ENCODE measurements at regions not wholly inside any gene's neighbourhood (a gene's known extent, or its start where the extent isn't known, plus 50 kb on each side); places are given as distances from the start of the nearest gene placed in this dataset.

DNA sequence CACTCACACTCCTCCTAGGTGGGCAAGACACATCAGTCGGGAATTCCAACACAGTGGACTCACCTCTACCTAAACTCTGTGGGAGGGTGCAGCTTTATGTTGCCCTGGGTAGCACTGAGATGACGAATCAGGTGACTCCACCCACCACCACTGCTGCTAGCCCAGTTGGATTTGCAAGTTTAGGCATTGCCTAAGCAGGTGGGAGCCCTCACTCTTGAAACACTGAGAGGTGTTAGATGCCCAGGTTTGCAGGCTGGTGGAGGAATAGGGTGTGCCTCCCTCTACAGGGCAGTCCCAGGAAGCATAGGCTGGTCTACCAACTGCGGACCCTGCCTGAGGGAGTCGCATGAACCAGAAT is 708.9 kb downstream of the POM121L12 start:
- no TSS peak for BruUV-seq (replicated peaks)
- TF ChIP-seq RUNX3 (IDR thresholded peaks at IDR 0.05; ENCODE audit: low read length) (no peak), BMI1 (IDR thresholded peaks at IDR 0.05; ENCODE audit: borderline replicate concordance) (no peak), RBBP5 (conservative IDR thresholded peaks at IDR 0.05) (no peak), SUZ12 (IDR thresholded peaks at IDR 0.05; ENCODE audit: unreplicated experiment) (no peak), RAD51 (IDR thresholded peaks at IDR 0.05) (no peak), SMC3 (IDR thresholded peaks at IDR 0.05; ENCODE audit: borderline replicate concordance, low read length) (no peak), GATAD2B (conservative IDR thresholded peaks at IDR 0.05; ENCODE audit: low read depth) (no peak), ZNF384 (IDR thresholded peaks at IDR 0.05; ENCODE audit: borderline replicate concordance, low read depth, low read length) (no peak), NFXL1 (IDR thresholded peaks at IDR 0.05; ENCODE audit: borderline replicate concordance) (no peak), PML (IDR thresholded peaks at IDR 0.05; ENCODE audit: low read length) (no peak), MTA2 (IDR thresholded peaks at IDR 0.05; ENCODE audit: low read depth) (no peak), IRF4 (IDR thresholded peaks at IDR 0.05; ENCODE audit: low read depth, low read length) (no peak), CBX3 (IDR thresholded peaks at IDR 0.05; ENCODE audit: borderline replicate concordance, low read depth) (no peak)
- TF ChIP-seq, protein P1, sequence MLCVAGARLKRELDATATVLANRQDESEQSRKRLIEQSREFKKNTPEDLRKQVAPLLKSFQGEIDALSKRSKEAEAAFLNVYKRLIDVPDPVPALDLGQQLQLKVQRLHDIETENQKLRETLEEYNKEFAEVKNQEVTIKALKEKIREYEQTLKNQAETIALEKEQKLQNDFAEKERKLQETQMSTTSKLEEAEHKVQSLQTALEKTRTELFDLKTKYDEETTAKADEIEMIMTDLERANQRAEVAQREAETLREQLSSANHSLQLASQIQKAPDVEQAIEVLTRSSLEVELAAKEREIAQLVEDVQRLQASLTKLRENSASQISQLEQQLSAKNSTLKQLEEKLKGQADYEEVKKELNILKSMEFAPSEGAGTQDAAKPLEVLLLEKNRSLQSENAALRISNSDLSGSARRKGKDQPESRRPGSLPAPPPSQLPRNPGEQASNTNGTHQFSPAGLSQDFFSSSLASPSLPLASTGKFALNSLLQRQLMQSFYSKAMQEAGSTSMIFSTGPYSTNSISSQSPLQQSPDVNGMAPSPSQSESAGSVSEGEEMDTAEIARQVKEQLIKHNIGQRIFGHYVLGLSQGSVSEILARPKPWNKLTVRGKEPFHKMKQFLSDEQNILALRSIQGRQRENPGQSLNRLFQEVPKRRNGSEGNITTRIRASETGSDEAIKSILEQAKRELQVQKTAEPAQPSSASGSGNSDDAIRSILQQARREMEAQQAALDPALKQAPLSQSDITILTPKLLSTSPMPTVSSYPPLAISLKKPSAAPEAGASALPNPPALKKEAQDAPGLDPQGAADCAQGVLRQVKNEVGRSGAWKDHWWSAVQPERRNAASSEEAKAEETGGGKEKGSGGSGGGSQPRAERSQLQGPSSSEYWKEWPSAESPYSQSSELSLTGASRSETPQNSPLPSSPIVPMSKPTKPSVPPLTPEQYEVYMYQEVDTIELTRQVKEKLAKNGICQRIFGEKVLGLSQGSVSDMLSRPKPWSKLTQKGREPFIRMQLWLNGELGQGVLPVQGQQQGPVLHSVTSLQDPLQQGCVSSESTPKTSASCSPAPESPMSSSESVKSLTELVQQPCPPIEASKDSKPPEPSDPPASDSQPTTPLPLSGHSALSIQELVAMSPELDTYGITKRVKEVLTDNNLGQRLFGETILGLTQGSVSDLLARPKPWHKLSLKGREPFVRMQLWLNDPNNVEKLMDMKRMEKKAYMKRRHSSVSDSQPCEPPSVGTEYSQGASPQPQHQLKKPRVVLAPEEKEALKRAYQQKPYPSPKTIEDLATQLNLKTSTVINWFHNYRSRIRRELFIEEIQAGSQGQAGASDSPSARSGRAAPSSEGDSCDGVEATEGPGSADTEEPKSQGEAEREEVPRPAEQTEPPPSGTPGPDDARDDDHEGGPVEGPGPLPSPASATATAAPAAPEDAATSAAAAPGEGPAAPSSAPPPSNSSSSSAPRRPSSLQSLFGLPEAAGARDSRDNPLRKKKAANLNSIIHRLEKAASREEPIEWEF (IDR thresholded peaks at IDR 0.05; ENCODE audit: insufficient replicate concordance, low read depth, low read length) = no peak
- TF ChIP-seq, protein P2, sequence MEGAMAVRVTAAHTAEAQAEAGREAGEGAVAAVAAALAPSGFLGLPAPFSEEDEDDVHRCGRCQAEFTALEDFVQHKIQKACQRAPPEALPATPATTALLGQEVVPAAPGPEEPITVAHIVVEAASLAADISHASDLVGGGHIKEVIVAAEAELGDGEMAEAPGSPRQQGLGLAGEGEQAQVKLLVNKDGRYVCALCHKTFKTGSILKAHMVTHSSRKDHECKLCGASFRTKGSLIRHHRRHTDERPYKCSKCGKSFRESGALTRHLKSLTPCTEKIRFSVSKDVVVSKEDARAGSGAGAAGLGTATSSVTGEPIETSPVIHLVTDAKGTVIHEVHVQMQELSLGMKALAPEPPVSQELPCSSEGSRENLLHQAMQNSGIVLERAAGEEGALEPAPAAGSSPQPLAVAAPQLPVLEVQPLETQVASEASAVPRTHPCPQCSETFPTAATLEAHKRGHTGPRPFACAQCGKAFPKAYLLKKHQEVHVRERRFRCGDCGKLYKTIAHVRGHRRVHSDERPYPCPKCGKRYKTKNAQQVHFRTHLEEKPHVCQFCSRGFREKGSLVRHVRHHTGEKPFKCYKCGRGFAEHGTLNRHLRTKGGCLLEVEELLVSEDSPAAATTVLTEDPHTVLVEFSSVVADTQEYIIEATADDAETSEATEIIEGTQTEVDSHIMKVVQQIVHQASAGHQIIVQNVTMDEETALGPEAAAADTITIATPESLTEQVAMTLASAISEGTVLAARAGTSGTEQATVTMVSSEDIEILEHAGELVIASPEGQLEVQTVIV (IDR thresholded peaks at IDR 0.05; ENCODE audit: borderline replicate concordance, partially characterized antibody) = no peak
- TF ChIP-seq, protein P3, sequence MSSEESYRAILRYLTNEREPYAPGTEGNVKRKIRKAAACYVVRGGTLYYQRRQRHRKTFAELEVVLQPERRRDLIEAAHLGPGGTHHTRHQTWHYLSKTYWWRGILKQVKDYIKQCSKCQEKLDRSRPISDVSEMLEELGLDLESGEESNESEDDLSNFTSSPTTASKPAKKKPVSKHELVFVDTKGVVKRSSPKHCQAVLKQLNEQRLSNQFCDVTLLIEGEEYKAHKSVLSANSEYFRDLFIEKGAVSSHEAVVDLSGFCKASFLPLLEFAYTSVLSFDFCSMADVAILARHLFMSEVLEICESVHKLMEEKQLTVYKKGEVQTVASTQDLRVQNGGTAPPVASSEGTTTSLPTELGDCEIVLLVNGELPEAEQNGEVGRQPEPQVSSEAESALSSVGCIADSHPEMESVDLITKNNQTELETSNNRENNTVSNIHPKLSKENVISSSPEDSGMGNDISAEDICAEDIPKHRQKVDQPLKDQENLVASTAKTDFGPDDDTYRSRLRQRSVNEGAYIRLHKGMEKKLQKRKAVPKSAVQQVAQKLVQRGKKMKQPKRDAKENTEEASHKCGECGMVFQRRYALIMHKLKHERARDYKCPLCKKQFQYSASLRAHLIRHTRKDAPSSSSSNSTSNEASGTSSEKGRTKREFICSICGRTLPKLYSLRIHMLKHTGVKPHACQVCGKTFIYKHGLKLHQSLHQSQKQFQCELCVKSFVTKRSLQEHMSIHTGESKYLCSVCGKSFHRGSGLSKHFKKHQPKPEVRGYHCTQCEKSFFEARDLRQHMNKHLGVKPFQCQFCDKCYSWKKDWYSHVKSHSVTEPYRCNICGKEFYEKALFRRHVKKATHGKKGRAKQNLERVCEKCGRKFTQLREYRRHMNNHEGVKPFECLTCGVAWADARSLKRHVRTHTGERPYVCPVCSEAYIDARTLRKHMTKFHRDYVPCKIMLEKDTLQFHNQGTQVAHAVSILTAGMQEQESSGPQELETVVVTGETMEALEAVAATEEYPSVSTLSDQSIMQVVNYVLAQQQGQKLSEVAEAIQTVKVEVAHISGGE (CRISPR knock-in tag; IDR thresholded peaks at IDR 0.05) = no peak

More for the DNA sequence above, 708.9 kb downstream of the POM121L12 start:
- no peak overlapping the region for H3K4me3 ChIP-seq
- H3K36me3 ChIP-seq (ENCODE audit: control insufficient read depth in 2 of 2, insufficient read depth in 2 of 2, low read length in 1 of 2) = no peaks in the 10 kb centered on the region
- no peaks in the 10 kb centered on the region; the same call in 2 of the 3 replicates for H3K9me3 ChIP-seq (replicated peaks; ENCODE audit: control insufficient read depth, insufficient read depth, low read length)
- H3K79me2 ChIP-seq (ENCODE audit: control insufficient read depth, insufficient read depth, low read length) = no peaks in the 10 kb centered on the region
- no peaks in the 10 kb centered on the region for H3K4me1 ChIP-seq (ENCODE audit: control insufficient read depth, insufficient read depth, low read length)
- ChIA-PET RAD21 (ENCODE audit: unreplicated experiment) (no interaction called here), SMC1A (ENCODE audit: uncharacterized antibody, unreplicated experiment) (no interaction called here), POLR2A (no interaction called here), CTCF (no interaction called here)
- no peaks in the 10 kb centered on the region for H4K20me1 ChIP-seq (ENCODE audit: control insufficient read depth, insufficient read depth)
- in situ Hi-C loops (cut with MboI) = no loop called here
- H2AFZ ChIP-seq (ENCODE audit: control insufficient read depth, low read depth, low read length) = no peak overlapping the region
- 8% methylated on average over 4 of the region's 4 CpGs for WGBS (ENCODE audit: insufficient coverage, insufficient replicate concordance, low lambda C conversion rate, missing lambda C conversion rate)
- H3K27me3 ChIP-seq (replicated peaks in 1 of 2; ENCODE audit: control insufficient read depth in 2 of 2, insufficient read depth in 2 of 2, low read length in 1 of 2) = no peaks in the 10 kb centered on the region
- ATAC-seq (no peak), DNase-seq (ENCODE audit: low read depth, low spot score) (no peak), FAIRE-seq (no peak)
- no peak overlapping the region for H3K27ac ChIP-seq (ENCODE audit: control insufficient read depth, insufficient read depth)
- H3K4me2 ChIP-seq (ENCODE audit: control insufficient read depth, insufficient read depth) = no peak overlapping the region
- intact Hi-C loops (cut with micrococcal nuclease; ENCODE audit: unreplicated experiment) = no loop called here
- no peak overlapping the region for H3K9ac ChIP-seq (ENCODE audit: control insufficient read depth, insufficient read depth, low read length)

Data from GM12878 (cell line).